GM18867 (cell line): ENCODE measurements at regions not wholly inside any gene's neighbourhood (a gene's known extent, or its start where the extent isn't known, plus 50 kb on each side); places are given as distances from the start of the nearest gene placed in this dataset.
"Not testable (repeated sequence)": the region's sequence is repeated elsewhere in the genome, so short reads cannot be mapped to it uniquely, and the experiment has no call there.

Source experiments
- ATAC-seq: cut with Tn5 transposase; IDR thresholded peaks from one replicate; pipeline ENCODE4 v1.9.1; 2021; ENCODE audit warnings: mild to moderate bottlenecking, moderate library complexity; ENCODE audit not compliant: unreplicated experiment

- no peak for ATAC-seq
Observed at GRCh38 chr12:69027411-69027881, 94.5 kb upstream of the CPM start.

DNA sequence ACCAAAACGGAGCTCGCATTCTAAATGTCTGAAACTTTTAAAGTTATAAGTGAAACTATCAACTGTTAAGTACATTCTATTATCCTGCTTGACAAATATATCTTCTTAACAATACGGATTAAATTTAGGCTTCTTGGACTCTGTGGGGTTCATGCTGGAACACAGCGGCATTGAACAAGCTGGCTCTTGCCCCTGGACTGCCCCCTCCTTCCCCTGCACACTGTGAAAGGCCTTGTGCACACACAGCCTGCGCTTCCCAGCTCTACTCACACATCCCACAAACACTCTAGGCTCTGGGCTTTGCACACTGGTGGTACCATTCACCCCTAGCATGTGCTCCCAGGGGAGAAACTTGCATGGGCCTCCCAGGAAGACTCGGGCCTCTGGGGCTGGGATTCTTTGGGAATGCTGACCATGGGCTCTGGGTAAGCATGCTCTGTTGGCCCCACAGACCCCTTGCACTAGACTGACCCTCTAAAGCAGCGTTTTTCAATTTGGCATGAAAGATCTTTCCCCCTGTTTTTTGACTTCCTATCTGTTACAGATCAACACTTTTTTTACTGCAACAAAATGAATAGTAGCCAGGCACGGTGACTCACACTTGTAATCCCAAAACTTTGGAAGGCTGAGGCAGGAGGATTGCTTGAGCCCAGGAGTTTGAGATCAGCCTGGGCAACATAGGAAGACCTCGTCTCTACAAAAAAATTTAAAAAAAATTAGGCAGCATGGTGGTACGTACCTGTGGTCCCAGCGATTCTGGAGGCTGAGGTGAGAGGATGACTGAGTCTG is 96.2 kb upstream of the CPM start:
- ATAC-seq: no peak

DNA sequence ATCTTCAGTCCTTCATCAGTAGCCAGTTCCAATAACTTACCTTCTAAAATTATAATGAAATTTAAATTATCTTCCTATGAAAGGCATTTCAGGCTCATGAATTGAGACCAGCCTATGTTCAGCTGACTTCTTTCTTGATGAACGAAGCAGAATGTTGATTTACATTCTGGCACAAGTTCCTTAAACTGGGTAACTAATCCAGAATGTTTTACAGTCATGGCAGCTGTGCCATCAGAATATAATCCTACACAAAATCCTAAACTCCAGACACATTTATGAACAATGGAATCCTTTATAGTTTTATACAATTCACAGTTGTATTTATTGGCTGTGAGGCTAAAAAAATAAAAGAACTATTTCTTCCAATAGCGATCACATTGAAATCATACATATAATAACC is 97.3 kb upstream of the CPM start:
- no peak for ATAC-seq

DNA sequence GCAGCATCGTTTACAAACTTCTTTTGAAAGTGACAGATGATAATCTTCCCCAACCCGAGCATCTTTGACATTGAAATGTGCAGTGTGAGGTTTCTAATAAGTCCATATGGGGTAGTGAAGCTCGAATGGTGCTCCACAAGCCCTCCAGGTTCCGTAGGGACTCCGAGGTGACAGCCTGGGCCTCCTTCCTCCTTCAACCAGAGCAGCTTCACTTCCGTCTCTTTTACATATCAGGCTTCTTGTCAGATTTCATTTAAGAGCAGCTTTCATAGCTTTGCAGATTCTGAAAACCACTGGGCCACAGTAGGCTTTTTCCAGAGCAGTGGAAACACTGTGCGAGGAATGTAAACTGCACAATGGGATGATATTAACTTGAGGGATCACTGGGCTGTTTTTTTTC is 103.6 kb upstream of the CPM start:
- no peak for ATAC-seq

DNA sequence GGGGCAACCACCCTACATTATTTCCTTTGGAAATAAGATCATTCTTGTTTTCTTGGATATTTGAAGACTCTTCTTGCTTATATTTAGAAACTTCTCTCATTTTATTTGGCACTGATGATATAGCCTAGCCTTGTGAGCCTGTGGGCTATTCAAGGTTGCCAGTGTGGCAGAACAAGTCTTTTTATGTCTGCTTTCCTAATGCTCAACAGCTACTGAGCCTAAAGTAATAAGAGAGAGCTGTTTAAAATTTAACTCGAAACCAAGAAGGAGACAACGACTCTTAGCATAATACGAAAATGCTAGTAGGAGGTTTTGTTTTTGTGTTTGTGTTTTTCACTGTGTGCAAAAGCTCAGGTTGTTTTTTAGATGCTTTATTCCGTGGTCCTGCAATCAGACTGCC is 104.0 kb upstream of the CPM start:
- ATAC-seq: no peak

GRCh38 chr12:69039911-69040310 is 106.9 kb upstream of the CPM start:
- ATAC-seq: no peak

DNA sequence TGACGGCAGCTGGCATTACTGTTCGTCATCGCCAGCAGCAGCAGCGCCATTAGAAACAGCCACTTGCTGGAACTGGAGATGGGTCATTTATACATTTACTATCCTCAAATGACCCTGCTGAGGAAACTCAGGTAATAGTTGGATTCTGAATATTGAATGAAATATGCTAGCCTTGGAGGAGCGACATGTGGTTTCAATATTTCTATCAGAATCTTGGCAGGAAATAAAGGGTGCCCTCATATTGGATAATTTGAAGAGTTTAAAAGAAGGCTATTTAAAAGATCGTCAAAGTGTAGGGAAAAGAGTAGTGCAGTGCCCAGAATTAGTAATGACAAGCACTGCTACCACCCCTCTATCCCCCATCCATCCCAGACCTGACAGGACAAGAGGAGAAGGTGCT is 109.6 kb upstream of the CPM start:
- no peak for ATAC-seq

DNA sequence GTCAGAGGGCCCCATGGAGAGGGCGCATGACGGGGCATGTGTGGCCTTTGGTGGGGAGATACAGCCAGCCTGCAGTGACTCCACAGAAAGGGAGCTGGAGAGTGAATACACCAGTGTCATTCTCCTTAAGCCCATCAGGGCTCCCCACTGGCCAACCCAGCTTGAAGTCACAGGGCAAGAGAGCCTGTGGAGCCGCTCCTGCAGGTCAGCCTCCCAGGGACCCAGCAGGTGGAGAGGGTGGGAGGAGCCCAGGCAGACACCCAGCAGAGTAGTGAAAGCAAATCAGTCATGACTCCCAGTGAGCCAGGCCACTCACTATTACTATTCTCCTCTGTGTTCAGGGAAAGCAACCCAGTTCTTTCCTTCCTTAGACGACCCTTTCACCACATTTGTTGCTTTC is 110.0 kb upstream of the CPM start:
- no peak for ATAC-seq

DNA sequence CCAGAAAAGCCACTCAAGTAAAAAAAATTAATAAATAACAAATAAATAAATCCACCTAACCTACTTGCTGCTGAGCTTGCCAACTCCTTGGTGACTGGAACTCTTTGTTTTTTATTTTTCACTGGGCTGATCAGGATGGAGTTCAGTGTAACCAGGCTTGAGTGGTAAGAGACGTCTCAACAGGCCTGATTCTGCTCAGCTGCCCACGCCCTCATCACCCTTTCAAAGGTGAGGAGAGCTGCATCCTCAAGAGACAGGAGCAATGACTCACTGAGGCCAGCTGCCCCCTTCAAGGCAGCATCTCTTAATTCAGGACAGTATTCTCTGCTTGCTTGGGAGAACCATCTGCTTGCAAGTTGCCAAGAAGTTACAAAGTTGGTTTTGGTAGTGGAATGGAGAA is 111.9 kb upstream of the CPM start:
- ATAC-seq: no peak

DNA sequence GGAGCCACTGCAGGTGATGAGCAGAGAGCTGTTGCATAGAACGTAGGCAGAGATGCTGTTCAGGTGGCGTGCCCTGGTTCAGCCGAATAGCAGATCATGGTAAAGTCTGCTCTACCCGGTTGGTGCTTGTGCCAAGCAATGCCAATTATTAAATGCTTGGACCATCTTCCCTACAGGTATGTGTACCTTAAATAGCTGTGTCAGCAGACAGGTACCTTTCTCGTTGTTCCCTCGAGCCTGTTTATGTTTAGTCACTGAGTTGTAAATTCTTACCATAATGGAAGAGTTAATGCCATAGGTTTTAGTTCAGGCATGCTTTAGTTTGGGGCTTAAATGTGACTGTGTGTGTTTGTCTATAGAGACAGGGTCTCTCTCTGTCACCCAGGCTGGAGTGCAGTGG is 112.5 kb upstream of the CPM start:
- ATAC-seq: no peak

DNA sequence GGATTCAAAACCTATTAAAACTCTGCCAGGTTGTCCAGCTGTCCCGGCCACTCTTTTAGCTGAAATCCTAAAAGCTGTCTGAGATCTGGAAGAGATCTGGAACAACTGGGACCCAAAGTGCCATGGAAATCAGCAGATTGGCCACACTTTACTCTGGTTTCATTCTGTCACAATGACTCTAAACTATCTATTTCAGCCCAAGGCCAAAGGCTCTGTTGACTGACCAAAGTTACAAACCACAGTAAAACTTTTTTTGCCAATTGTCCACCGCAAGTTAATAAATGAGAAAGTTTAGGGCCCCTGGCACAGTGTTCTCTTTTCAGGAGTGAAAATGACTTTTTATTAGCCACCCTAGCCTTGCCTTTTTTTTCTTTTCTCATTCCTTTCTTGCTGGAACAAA is 113.4 kb upstream of the CPM start:
- no peak for ATAC-seq

GRCh38 chr12:69046920-69047319 is 113.9 kb upstream of the CPM start:
- no peak for ATAC-seq

- no peak for ATAC-seq
Observed at GRCh38 chr12:69047990-69048389, 115.0 kb upstream of the CPM start.

DNA sequence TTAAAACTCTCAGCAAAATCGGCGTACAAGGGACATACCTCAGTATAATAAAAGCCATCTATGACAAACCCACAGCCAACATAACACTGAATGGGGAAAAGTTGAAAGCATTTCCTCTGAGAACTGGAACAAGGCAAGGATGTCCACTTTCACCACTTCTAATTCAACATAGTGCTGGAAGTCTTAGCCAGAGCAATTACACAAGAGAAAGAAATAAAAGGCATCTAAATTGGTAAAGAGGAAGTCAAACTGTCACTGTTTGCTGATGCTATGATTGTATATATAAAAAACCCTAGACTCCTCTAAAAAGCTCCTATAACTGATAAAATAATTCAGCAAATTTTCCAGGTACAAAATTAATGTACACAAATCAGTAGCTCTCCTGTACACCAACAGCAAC is 116.9 kb upstream of the CPM start:
- not testable (repeated sequence) for ATAC-seq

GRCh38 chr12:69052613-69053408 is 119.8 kb upstream of the CPM start:
- ATAC-seq: no peak

- no peak for ATAC-seq
Observed at GRCh38 chr12:69054343-69055056, 121.5 kb upstream of the CPM start.

DNA sequence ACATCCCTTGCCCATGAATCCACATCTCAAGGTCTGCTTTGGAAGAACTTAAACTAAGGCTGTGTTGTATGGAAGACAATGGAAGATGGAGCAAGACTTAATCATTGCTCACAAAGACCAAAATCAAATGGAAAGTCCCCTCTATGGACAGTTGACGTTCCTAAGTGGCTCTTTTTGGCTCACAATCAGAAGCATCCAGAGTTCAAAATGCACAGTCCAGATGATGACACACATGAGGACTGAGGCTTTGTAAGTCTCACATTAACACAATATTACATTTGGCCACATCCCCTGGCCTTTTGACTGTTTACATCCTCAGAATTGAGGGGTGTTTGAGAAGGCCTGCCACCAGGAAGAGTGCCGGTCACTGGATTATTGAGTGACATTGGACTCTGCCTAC is 122.3 kb upstream of the CPM start:
- no peak for ATAC-seq

GRCh38 chr12:69055706-69056105 is 122.7 kb upstream of the CPM start:
- ATAC-seq: no peak

- ATAC-seq: no peak
Observed at GRCh38 chr12:69056743-69057515, 124.0 kb upstream of the CPM start.

DNA sequence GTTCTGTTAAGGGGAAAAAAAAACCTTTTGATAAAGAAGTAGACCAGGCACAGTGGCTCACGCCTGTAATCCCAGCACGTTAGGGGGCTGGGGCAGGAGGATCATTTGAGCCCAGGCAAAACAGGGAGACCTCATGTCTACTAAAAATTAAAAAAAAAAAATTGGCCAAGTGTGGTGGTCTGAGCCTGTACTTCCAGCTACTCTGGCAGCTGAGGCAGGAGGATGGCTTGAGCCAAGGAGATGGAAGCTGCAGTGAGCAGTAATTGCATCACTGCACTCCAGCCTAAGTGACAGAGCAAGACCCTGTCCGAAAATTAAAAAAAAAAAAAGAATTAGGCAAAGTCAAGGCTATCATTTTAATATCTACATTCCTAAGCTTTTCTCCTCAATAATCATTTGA is 124.8 kb upstream of the CPM start:
- ATAC-seq: no peak
